A673 (cell line): ENCODE measurements at regions not wholly inside any gene's neighbourhood (a gene's known extent, or its start where the extent isn't known, plus 50 kb on each side); places are given as distances from the start of the nearest gene placed in this dataset.

Source experiments
- BruUV-seq: library from RNA; stranded (reverse); fragments of 400-500 nt; replicated peaks from 2 replicates; lab custom pipeline; 2021; lab: Mats Ljungman, UMichigan
- CTCF ChIA-PET: fragments of 300-600 bp; sonication (Branson Sonifier 250); formaldehyde crosslinking; loops from one replicate; lab custom pipeline; 2022; ENCODE audit warnings: antibody characterized with exemption; lab: Charles Lee
- POLR2A ChIA-PET: fragments of 300-600 bp; sonication (Branson Sonifier 250); formaldehyde crosslinking; loops from one replicate; lab custom pipeline; 2022; ENCODE audit warnings: antibody characterized with exemption; ENCODE audit not compliant: low non-redundant PET; lab: Charles Lee
- DNase-seq: peaks from one replicate; pipeline ENCODE4 v3.0.0-alpha.2; 2015; ENCODE audit warnings: low spot score
- H3K27ac ChIP-seq: fragments of 200-600 bp; sonication (generic); 2 replicates; pipeline ENCODE4 v1.5.1; 2016; ENCODE audit warnings: mixed run types, low read depth, mild to moderate bottlenecking, mixed read lengths, antibody characterized with exemption, low read length; ENCODE audit not compliant: poor library complexity, severe bottlenecking
- H3K27me3 ChIP-seq: fragments of 200-600 bp; sonication (generic); replicated peaks from 2 replicates; pipeline ENCODE4 v1.6.1; 2017; ENCODE audit warnings: mixed run types, low read depth, mild to moderate bottlenecking, mixed read lengths, antibody characterized with exemption, low read length; ENCODE audit not compliant: insufficient read depth, poor library complexity
- H3K36me3 ChIP-seq: fragments of 200-600 bp; sonication (generic); 2 replicates; pipeline ENCODE4 v1.6.1; 2016; ENCODE audit warnings: mixed run types, mild to moderate bottlenecking, mixed read lengths, antibody characterized with exemption, low read length; ENCODE audit not compliant: insufficient read depth, poor library complexity, severe bottlenecking
- H3K4me1 ChIP-seq: fragments of 200-600 bp; sonication (generic); 2 replicates; pipeline ENCODE4 v1.6.1; 2017; ENCODE audit warnings: mixed run types, mild to moderate bottlenecking, mixed read lengths, antibody characterized with exemption, low read length; ENCODE audit not compliant: insufficient read depth, poor library complexity, severe bottlenecking
- H3K4me3 ChIP-seq: fragments of 200-600 bp; sonication (generic); 2 replicates; pipeline ENCODE4 v1.5.1; 2016; ENCODE audit warnings: low read depth, mixed run types, mild to moderate bottlenecking, mixed read lengths, low read length; ENCODE audit not compliant: poor library complexity, severe bottlenecking
- H3K9me3 ChIP-seq: fragments of 200-600 bp; sonication (generic); 2 replicates; pipeline ENCODE4 v1.6.1; 2016; ENCODE audit warnings: mixed run types, low read depth, mild to moderate bottlenecking, mixed read lengths, antibody characterized with exemption, low read length; ENCODE audit not compliant: poor library complexity, severe bottlenecking
- CTCF ChIP-seq: fragments of 300-800, 200-600 bp; sonication (generic); conservative IDR thresholded peaks from 2 replicates; pipeline ENCODE4 v1.5.1; 2017; ENCODE audit warnings: low read depth, mild to moderate bottlenecking, antibody characterized with exemption, low read length, moderate library complexity, mixed read lengths
- EZH2 ChIP-seq: fragments of 200-600 bp; sonication (generic); IDR thresholded peaks from 2 replicates; pipeline ENCODE4 v1.6.1; 2017; ENCODE audit warnings: borderline replicate concordance, low read depth, mild to moderate bottlenecking, mixed read lengths, antibody characterized with exemption, low read length; ENCODE audit not compliant: poor library complexity, severe bottlenecking
- intact Hi-C: fragments of 100-400 bp; cut with micrococcal nuclease; formaldehyde crosslinking; loops from one replicate; pipeline ENCODE4 v1.10.0; 2022; ENCODE audit not compliant: unreplicated experiment

- Histone ChIP-seq H3K9me3 (no peaks in the 10 kb centered on the region), H3K4me1 (no peaks in the 10 kb centered on the region), H3K36me3 (no peaks in the 10 kb centered on the region), H3K4me3 (no peak overlapping the region), H3K27me3 (no peaks in the 10 kb centered on the region), H3K27ac (no peak overlapping the region)
- intact Hi-C loops, result no loop called here
- CTCF ChIA-PET, result no interaction called here
- DNase-seq, result no peak
- no TSS peak for BruUV-seq
- TF ChIP-seq CTCF (no peak), EZH2 (no peak)
- POLR2A ChIA-PET, result no interaction called here
These were observed 145.4 kb upstream of the CPEB2 start for GRCh38 chr4:14856934-14857235.

DNA sequence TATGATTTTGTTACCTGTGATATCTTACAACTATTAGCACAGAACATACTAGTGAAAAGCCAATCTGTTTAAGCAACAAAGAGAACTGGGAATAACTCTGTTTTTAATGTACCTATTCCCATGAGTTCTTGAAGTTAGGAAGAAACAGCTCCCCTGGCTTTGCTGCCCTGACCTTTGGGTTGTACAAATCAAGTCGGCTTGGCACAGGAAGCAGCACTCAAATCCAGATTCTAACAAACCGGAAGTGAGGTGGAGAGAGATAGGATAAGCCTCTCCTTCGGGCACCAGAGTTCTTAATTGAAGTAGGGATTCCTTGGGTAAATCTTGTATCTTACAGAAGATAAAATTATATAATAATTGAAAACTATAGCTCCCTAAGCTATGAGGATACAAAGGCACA is 144.8 kb upstream of the CPEB2 start:
- POLR2A ChIA-PET, result no interaction called here
- no TSS peak for BruUV-seq
- TF ChIP-seq CTCF (no peak), EZH2 (no peak)
- Histone ChIP-seq H3K9me3 (no peaks in the 10 kb centered on the region), H3K27me3 (no peaks in the 10 kb centered on the region), H3K4me3 (no peak overlapping the region), H3K36me3 (no peaks in the 10 kb centered on the region), H3K4me1 (no peaks in the 10 kb centered on the region), H3K27ac (no peak overlapping the region)
- CTCF ChIA-PET, result no interaction called here
- DNase-seq, result no peak
- intact Hi-C loops, result no loop called here

GRCh38 chr4:14857981-14858380 is 144.3 kb upstream of the CPEB2 start:
- BruUV-seq, result no TSS peak
- H3K27me3 ChIP-seq, result no peaks in the 10 kb centered on the region
- ChIA-PET CTCF (no interaction called here), POLR2A (interaction anchor here (0.5 kb wide), 1 partner anchor 332 kb away, joined by 3 read pairs; no protein-coding TSS in a partner anchor)
- DNase-seq, result no peak
- no peak overlapping the region for H3K4me3 ChIP-seq
- H3K27ac ChIP-seq, result no peak overlapping the region
- TF ChIP-seq CTCF, result no peak
- TF ChIP-seq EZH2, result no peak
- no peaks in the 10 kb centered on the region for H3K36me3 ChIP-seq
- intact Hi-C loops, result no loop called here
- H3K9me3 ChIP-seq, result no peaks in the 10 kb centered on the region
- H3K4me1 ChIP-seq, result peaks cover 4% of the 10 kb centered on the region
